SU-DHL-6 (cell line): ENCODE measurements at regions not wholly inside any gene's neighbourhood (a gene's known extent, or its start where the extent isn't known, plus 50 kb on each side); places are given as distances from the start of the nearest gene placed in this dataset.

Source experiments
- EZH2phosphoT487 ChIP-seq: fragments of 200-600 bp; sonication (generic), shearing (Covaris generic); conservative IDR thresholded peaks from 2 replicates; pipeline ENCODE4 v1.6.1; 2018; ENCODE audit warnings: mild to moderate bottlenecking, antibody characterized with exemption, low read length, moderate library complexity, mixed read lengths
- TF ChIP-seq, protein P1 (sequence below): fragments of 200-600 bp; sonication (generic); IDR thresholded peaks from one replicate; pipeline ENCODE4 v1.5.1; 2017; ENCODE audit warnings: antibody characterized with exemption, mild to moderate bottlenecking, low read length, moderate library complexity; ENCODE audit not compliant: insufficient read depth, poor library complexity, severe bottlenecking

- TF ChIP-seq, protein P1, sequence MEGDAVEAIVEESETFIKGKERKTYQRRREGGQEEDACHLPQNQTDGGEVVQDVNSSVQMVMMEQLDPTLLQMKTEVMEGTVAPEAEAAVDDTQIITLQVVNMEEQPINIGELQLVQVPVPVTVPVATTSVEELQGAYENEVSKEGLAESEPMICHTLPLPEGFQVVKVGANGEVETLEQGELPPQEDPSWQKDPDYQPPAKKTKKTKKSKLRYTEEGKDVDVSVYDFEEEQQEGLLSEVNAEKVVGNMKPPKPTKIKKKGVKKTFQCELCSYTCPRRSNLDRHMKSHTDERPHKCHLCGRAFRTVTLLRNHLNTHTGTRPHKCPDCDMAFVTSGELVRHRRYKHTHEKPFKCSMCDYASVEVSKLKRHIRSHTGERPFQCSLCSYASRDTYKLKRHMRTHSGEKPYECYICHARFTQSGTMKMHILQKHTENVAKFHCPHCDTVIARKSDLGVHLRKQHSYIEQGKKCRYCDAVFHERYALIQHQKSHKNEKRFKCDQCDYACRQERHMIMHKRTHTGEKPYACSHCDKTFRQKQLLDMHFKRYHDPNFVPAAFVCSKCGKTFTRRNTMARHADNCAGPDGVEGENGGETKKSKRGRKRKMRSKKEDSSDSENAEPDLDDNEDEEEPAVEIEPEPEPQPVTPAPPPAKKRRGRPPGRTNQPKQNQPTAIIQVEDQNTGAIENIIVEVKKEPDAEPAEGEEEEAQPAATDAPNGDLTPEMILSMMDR: no peak
- TF ChIP-seq EZH2phosphoT487: no peak
These were observed 1115.5 kb downstream of the NLGN4X start for GRCh38 chrX:5113128-5113527.
